GM21367 (cell line): ENCODE measurements at regions not wholly inside any gene's neighbourhood (a gene's known extent, or its start where the extent isn't known, plus 50 kb on each side); places are given as distances from the start of the nearest gene placed in this dataset.

Experiments used
- ATAC-seq: cut with Tn5 transposase; IDR thresholded peaks from one replicate; pipeline ENCODE4 v1.9.1; 2021; ENCODE audit not compliant: unreplicated experiment

GRCh38 chr1:199033661-199034060 lies 394.8 kb downstream of the PTPRC start:
- no peak for ATAC-seq

GRCh38 chr1:199038156-199038555 lies 399.3 kb downstream of the PTPRC start:
- no peak for ATAC-seq

GRCh38 chr1:199040076-199040905 lies 401.5 kb downstream of the PTPRC start:
- no peak for ATAC-seq

- peak; percentile 98 for ATAC-seq
These were observed 402.5 kb downstream of the PTPRC start for GRCh38 chr1:199041173-199041914.

- ATAC-seq = no peak
These were observed 403.4 kb downstream of the PTPRC start for GRCh38 chr1:199042193-199042592.

GRCh38 chr1:199044191-199044590 lies 405.4 kb downstream of the PTPRC start:
- ATAC-seq = no peak

GRCh38 chr1:199046618-199047017 lies 407.8 kb downstream of the PTPRC start:
- ATAC-seq = no peak

- ATAC-seq = no peak
These were observed 415.9 kb downstream of the PTPRC start for GRCh38 chr1:199054694-199055093.

GRCh38 chr1:199057322-199057721 lies 418.5 kb downstream of the PTPRC start:
- ATAC-seq = no peak

- no peak for ATAC-seq
These were observed 419.4 kb downstream of the PTPRC start for GRCh38 chr1:199058281-199058680.

GRCh38 chr1:199064971-199065370 lies 426.1 kb downstream of the PTPRC start:
- no peak for ATAC-seq

- peak; percentile 96 for ATAC-seq
These were observed 428.6 kb downstream of the PTPRC start for GRCh38 chr1:199067483-199067882.

- no peak for ATAC-seq
These were observed 432.2 kb downstream of the PTPRC start for GRCh38 chr1:199071080-199071479.

- ATAC-seq = no peak
These were observed 434.3 kb downstream of the PTPRC start for GRCh38 chr1:199073166-199073565.

GRCh38 chr1:199075792-199076191 lies 437.0 kb downstream of the PTPRC start:
- no peak for ATAC-seq

- no peak for ATAC-seq
These were observed 441.2 kb downstream of the PTPRC start for GRCh38 chr1:199079994-199080393.

GRCh38 chr1:199081739-199082138 lies 442.9 kb downstream of the PTPRC start:
- ATAC-seq = peak; percentile 64

- ATAC-seq = no peak
These were observed 444.0 kb downstream of the PTPRC start for GRCh38 chr1:199082778-199083389.

GRCh38 chr1:199083680-199084079 lies 444.8 kb downstream of the PTPRC start:
- no peak for ATAC-seq

- ATAC-seq = no peak
These were observed 445.5 kb downstream of the PTPRC start for GRCh38 chr1:199084293-199084692.

- ATAC-seq = no peak
These were observed 447.1 kb downstream of the PTPRC start for GRCh38 chr1:199085903-199086302.

GRCh38 chr1:199087144-199087543 lies 448.3 kb downstream of the PTPRC start:
- ATAC-seq = no peak
